ENCODE measurements at regions not wholly inside any gene's neighbourhood (a gene's known extent, or its start where the extent isn't known, plus 50 kb on each side); places are given as distances from the start of the nearest gene placed in this dataset.
"Not testable (repeated sequence)": the region's sequence is repeated elsewhere in the genome, so short reads cannot be mapped to it uniquely, and the experiment has no call there.

- DNase-seq (ENCODE audit: low read depth): no peak
These were observed 332.4 kb downstream of the DMAC1 start for GRCh38 chr9:7467186-7467585.

- DNase-seq (ENCODE audit: low read depth): no peak
These were observed 337.8 kb downstream of the DMAC1 start for GRCh38 chr9:7461791-7462190.

- no peak for DNase-seq (ENCODE audit: low read depth)
These were observed 342.6 kb downstream of the DMAC1 start for GRCh38 chr9:7456793-7457530.

- DNase-seq (ENCODE audit: low read depth): no peak
These were observed 343.2 kb downstream of the DMAC1 start for GRCh38 chr9:7456377-7456776.

- no peak for DNase-seq (ENCODE audit: low read depth)
These were observed 345.0 kb downstream of the DMAC1 start for GRCh38 chr9:7454624-7455023.

GRCh38 chr9:7452378-7452777 lies 347.2 kb downstream of the DMAC1 start:
- DNase-seq (ENCODE audit: low read depth): peak; percentile 63

- DNase-seq (ENCODE audit: low read depth): no peak
These were observed 348.5 kb downstream of the DMAC1 start for GRCh38 chr9:7451062-7451461.

GRCh38 chr9:7443541-7443940 lies 356.0 kb downstream of the DMAC1 start:
- DNase-seq (ENCODE audit: low read depth): no peak

- peak; percentile 44 for DNase-seq (ENCODE audit: low read depth)
These were observed 360.1 kb downstream of the DMAC1 start for GRCh38 chr9:7439355-7439995.

GRCh38 chr9:7436754-7437153 lies 362.8 kb downstream of the DMAC1 start:
- no peak for DNase-seq (ENCODE audit: low read depth)

- no peak for DNase-seq (ENCODE audit: low read depth)
These were observed 365.9 kb downstream of the DMAC1 start for GRCh38 chr9:7433508-7434292.

- no peak for DNase-seq (ENCODE audit: low read depth)
These were observed 366.6 kb downstream of the DMAC1 start for GRCh38 chr9:7432989-7433388.

GRCh38 chr9:7417397-7417796 lies 382.2 kb downstream of the DMAC1 start:
- DNase-seq (ENCODE audit: low read depth): not testable (repeated sequence)

GRCh38 chr9:7415836-7416235 lies 383.7 kb downstream of the DMAC1 start:
- DNase-seq (ENCODE audit: low read depth): no peak

- DNase-seq (ENCODE audit: low read depth): no peak
These were observed 390.7 kb downstream of the DMAC1 start for GRCh38 chr9:7408845-7409244.

- DNase-seq (ENCODE audit: low read depth): no peak
These were observed 392.3 kb downstream of the DMAC1 start for GRCh38 chr9:7407246-7407645.

- no peak for DNase-seq (ENCODE audit: low read depth)
These were observed 393.5 kb downstream of the DMAC1 start for GRCh38 chr9:7405924-7406604.

- DNase-seq (ENCODE audit: low read depth): no peak
These were observed 395.6 kb downstream of the DMAC1 start for GRCh38 chr9:7403839-7404487.

GRCh38 chr9:7403028-7403389 lies 396.6 kb downstream of the DMAC1 start:
- DNase-seq (ENCODE audit: low read depth): no peak

- no peak for DNase-seq (ENCODE audit: low read depth)
These were observed 397.1 kb downstream of the DMAC1 start for GRCh38 chr9:7402334-7403027.

- no peak for DNase-seq (ENCODE audit: low read depth)
These were observed 398.5 kb downstream of the DMAC1 start for GRCh38 chr9:7401116-7401515.
